A204.1 (cell line): ENCODE measurements at regions not wholly inside any gene's neighbourhood (a gene's known extent, or its start where the extent isn't known, plus 50 kb on each side); places are given as distances from the start of the nearest gene placed in this dataset.
"Not testable (repeated sequence)": the region's sequence is repeated elsewhere in the genome, so short reads cannot be mapped to it uniquely, and the experiment has no call there.

Source experiments
- FAIRE-seq: peaks from 2 replicates; lab custom pipeline; 2012; peaks lifted over from hg19 to GRCh38; lab: Jason Lieb, UNC

GRCh38 chr17:68700421-68700820 lies 99.3 kb upstream of the FAM20A start:
- FAIRE-seq: no peak

- FAIRE-seq: no peak
Observed at GRCh38 chr17:68699936-68700335, 98.8 kb upstream of the FAM20A start.

- FAIRE-seq: no peak
Observed at GRCh38 chr17:68698746-68699145, 97.6 kb upstream of the FAM20A start.

GRCh38 chr17:68697850-68698361 lies 96.7 kb upstream of the FAM20A start:
- no peak for FAIRE-seq

- no peak for FAIRE-seq
Observed at GRCh38 chr17:68695659-68696058, 94.5 kb upstream of the FAM20A start.

- no peak for FAIRE-seq
Observed at GRCh38 chr17:68694791-68695485, 93.8 kb upstream of the FAM20A start.

- FAIRE-seq: no peak
Observed at GRCh38 chr17:68693896-68694295, 92.7 kb upstream of the FAM20A start.

GRCh38 chr17:68693466-68693865 lies 92.3 kb upstream of the FAM20A start:
- FAIRE-seq: no peak

GRCh38 chr17:68686108-68686988 lies 85.2 kb upstream of the FAM20A start:
- FAIRE-seq: no peak

- FAIRE-seq: no peak
Observed at GRCh38 chr17:68684949-68685357, 83.8 kb upstream of the FAM20A start.

- no peak for FAIRE-seq
Observed at GRCh38 chr17:68682903-68683302, 81.7 kb upstream of the FAM20A start.

GRCh38 chr17:68679882-68680281 lies 78.7 kb upstream of the FAM20A start:
- no peak for FAIRE-seq

- no peak for FAIRE-seq
Observed at GRCh38 chr17:68676856-68677255, 75.7 kb upstream of the FAM20A start.

GRCh38 chr17:68675723-68676122 lies 74.6 kb upstream of the FAM20A start:
- FAIRE-seq: no peak

- no peak for FAIRE-seq
Observed at GRCh38 chr17:68674029-68674925, 73.1 kb upstream of the FAM20A start.

- no peak for FAIRE-seq
Observed at GRCh38 chr17:68670967-68671693, 70.0 kb upstream of the FAM20A start.

GRCh38 chr17:68666438-68666837 lies 65.3 kb upstream of the FAM20A start:
- not testable (repeated sequence) for FAIRE-seq

- FAIRE-seq: no peak
Observed at GRCh38 chr17:68665373-68665772, 64.2 kb upstream of the FAM20A start.

- FAIRE-seq: no peak
Observed at GRCh38 chr17:68662479-68662878, 61.3 kb upstream of the FAM20A start.

GRCh38 chr17:68662037-68662432 lies 60.9 kb upstream of the FAM20A start:
- no peak for FAIRE-seq

- FAIRE-seq: no peak
Observed at GRCh38 chr17:68661265-68662036, 60.3 kb upstream of the FAM20A start.
